COLO829 (cell line): ENCODE measurements at regions not wholly inside any gene's neighbourhood (a gene's known extent, or its start where the extent isn't known, plus 50 kb on each side); places are given as distances from the start of the nearest gene placed in this dataset.

Source experiments
- DNase-seq: peaks from one replicate; pipeline ENCODE4 v3.0.0; 2012; ENCODE audit warnings: low spot score

GRCh38 chr2:128983094-128983493 lies 664.4 kb upstream of the HS6ST1 start:
- no peak for DNase-seq

GRCh38 chr2:128984081-128984480 lies 665.4 kb upstream of the HS6ST1 start:
- no peak for DNase-seq

DNA sequence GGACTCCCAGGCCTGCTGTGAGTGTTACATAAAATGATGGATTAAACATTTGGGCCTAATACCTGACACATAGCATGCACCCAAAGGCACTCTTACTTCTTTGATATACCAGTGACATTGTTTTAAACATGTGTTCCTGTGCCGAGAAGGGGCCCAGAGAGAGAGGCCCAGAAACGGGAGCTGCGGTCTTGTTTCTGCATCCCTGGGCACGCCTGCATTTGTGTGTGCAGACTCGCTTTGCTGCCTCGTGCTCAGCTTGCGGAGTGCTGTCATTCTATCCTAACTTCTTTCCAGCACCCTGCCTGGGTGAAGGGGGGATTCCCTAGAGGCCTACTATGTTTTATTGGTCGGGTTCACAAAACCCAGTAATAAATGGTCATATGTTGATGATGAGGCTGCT lies 666.2 kb upstream of the HS6ST1 start:
- DNase-seq: no peak

- no peak for DNase-seq
Observed at GRCh38 chr2:128986026-128986715, 667.5 kb upstream of the HS6ST1 start.

DNA sequence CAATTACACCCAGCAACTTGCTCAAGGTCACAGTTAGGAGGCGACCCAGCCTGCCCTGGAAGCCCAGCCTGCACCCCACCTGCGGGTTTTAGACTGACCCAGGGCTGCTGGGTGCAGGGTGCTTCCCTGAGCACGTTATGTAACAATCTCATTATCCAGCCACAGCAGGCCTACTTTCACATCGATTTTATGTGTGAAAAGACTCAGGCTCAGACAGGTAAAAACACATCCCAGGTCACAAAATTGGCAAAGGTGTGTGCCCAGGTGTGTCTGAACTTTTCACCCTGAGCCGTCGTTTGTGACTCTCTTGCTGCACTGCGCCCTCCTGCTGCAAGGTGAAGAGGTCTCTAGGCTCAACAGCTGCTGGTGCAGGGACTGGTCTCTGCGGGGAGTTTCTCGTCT lies 668.2 kb upstream of the HS6ST1 start:
- no peak for DNase-seq

GRCh38 chr2:128988326-128988725 lies 669.7 kb upstream of the HS6ST1 start:
- DNase-seq: no peak

DNA sequence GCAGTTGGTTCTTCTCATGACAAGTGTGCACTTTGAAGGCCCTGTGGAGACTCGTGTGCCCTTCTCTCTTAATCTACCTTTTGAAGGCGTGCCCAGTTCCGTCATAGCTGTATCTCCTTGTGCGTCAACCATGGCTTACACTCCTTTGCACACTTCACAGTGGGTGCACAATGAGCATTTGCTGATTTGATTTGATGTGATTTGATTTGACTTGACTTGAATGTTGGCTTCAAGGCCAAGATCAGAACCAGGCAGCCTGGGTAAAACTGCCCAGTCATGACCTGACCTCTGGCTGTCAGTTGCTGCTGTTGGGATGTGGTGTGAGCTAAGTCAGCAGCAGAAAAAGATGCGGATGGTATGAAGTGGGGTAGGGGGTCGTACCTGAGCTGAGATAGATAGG lies 670.3 kb upstream of the HS6ST1 start:
- DNase-seq: no peak

DNA sequence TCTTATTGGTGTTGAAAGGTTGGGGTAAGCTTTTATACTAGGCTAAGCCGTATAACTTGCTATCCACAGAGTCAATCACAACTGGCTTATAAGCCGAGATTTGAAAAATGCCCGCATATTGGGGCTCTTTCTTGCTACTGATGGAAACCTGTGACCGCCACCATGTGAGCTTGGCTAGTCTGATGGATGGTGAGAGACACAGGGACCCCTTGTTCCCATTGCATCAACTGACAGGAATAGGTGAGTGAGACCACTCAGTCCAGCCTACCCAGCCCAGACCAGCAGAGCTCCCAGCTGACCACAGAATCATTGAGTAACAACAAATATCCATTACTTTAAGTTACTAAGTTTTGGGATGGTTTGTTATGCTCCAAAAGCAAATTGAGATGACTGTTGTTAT lies 676.4 kb upstream of the HS6ST1 start:
- no peak for DNase-seq

DNA sequence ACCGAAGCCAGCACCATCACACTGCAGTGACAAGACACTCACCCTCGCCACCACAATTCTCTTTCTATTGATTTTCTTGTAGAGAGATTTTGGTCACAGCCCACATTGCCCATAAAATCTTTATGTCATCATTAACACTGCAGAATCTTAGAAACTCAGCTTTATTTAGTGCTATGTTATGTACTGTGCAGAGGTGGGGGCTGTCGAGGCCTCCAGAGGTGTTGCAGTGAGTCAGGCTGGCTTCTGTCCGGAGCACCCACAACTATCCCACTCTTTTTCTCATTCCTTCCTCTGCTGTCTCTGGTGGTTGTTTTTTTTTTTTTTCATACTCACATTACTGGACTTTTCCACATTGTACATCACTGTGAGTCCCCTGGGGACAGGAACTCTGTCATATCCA lies 677.4 kb upstream of the HS6ST1 start:
- no peak for DNase-seq

GRCh38 chr2:128997166-128997866 lies 678.6 kb upstream of the HS6ST1 start:
- no peak for DNase-seq

- DNase-seq: no peak
Observed at GRCh38 chr2:129001926-129002325, 683.3 kb upstream of the HS6ST1 start.

DNA sequence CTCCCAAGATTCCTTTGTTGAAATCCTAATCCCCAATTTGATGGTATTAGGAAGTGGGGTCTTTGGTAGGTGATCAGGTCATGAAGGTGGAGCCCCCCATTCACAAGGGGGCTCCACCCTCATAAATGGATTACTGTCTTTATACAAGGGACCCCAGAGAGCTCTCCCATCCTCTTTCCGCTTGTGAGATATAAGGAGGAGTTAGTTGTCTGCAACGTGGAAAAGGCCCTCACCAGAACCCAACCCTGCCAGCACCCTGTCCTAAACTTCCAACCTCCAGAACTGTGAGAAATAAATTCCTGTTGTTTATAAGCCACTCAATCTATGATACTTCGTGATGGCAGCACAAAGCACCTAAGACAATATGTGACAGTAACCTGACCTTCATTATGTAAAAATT lies 684.1 kb upstream of the HS6ST1 start:
- no peak for DNase-seq

- no peak for DNase-seq
Observed at GRCh38 chr2:129004485-129004884, 685.8 kb upstream of the HS6ST1 start.

- DNase-seq: no peak
Observed at GRCh38 chr2:129004940-129005490, 686.3 kb upstream of the HS6ST1 start.

DNA sequence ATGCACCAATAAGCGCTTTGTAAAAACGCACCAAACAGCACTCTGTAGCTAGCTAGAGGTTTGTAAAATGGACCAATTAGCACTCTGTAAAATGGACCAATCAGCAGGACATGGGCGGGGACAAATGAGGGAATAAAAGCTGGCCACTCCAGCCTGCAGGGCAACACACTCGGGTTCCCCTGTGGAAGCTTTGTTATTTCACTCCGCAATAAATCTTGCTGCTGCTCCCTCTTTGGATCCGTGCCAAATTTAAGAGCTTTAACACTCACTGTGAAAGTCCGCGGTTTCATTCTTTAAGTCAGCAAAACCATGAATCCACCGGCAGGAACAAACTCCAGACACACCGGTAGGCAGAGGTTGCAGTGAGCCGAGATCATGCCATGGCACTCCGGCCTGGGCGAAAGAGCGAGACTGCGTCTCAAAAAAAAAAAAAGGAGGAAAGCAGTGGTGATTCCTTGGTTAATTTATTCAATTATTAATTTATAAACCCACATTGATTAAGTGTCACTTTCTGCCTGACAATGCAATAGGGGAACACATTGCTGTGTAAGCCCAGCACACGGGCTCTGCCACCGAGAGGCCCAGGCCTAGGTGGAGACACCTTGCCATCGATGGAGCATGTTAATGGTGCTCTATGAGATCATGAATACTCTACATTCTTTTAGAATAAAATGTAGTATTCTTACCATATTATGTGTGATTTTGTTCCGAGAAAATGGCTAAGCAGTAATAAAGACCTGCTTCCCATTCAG lies 687.6 kb upstream of the HS6ST1 start:
- no peak for DNase-seq

DNA sequence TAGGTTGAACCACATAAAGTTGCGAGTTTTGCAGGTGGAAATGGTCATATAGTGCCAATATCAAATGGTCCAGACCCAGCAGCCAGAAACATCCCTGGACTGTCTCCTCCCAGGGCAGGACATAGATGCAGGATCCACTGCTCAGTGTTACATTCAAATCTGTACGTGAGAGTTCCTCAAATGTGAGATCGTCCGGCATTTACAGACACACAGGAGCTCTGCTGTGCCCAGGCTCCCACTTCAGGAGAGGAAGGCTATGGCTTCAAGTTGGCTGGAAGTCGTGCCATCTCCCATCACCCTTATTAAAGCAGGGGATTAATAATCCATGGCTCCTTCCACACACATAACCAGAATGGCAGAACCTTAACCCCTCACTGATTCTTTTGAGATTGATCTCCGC lies 688.2 kb upstream of the HS6ST1 start:
- DNase-seq: no peak

GRCh38 chr2:129008055-129008880 lies 689.6 kb upstream of the HS6ST1 start:
- no peak for DNase-seq

DNA sequence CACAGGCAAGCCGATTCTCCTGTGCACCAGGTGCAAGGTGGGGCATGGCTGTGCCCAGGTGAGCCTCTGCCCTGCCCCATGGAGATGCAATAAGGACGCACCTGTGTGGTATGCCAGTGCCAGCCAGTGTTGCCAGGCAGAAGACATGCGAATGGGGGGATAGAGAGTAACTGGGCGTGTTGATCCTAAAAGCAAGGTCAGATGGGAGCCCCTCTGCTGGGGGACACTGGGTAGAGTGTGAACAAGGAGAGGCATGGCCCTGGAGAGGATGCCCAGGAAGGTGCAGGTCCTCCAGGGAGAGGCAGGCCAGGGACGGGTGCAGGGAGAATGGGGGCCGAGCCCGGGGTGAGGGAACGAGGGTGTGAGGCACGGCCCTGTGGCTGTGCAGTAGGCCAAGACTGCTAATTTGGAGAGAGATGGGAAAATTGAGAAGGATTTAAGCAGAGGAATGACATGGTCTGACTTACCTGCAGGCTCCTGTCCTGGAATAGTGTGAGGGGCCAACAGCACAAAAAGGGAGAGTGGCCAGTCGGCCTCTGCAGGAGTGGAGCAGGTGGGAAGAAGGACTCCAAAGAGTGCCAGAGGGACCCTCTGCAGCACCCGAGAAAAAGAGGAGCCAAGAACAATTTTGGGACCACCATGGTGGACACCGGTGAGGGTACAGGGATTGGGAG lies 690.4 kb upstream of the HS6ST1 start:
- no peak for DNase-seq

DNA sequence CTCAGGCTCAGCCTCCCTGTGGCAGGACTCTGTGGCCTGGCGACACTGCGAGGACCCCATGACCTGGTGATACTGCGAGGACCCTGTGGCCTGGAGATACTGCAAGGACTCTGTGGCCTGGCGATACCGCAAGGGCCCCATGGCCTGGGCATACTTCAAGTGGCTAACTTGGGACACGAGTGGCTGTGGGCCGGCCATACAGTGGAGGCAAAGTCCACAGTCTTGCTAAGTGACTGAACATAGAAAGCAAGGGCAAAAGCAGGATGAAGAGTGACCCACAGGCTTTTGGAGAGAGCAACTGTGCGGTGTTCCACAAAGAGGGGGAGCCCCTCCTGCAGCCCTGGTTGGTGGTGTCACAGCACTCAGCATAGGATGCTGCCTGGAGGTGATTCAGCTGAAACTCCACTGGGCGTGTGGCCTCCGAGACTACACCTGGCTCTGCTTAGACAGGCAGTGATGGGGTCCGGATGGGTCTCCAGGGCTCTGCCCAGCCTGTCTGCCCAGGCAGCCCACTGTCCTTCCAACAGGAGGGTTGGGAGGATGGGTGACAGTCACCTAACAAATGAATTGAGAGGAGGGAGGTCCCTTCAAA lies 691.0 kb upstream of the HS6ST1 start:
- DNase-seq: no peak

DNA sequence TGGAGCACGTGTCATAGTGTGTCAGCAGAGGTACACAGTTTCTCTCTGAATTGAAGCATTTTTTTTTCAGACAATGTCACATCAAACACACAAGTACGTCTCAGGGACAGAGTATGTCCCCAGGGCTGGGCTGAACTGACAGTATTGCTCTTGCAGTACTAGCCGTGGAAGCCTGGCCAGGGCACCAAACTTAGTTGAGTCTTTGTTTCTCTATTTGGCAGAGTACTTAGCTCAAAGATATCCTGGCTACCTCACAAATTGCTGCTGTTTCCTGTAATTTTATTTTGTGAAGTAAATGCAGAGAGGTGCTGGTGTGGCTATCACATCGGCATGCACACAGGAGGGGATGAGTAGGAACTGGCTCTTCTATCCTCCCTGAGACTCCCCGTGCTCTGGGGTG lies 691.6 kb upstream of the HS6ST1 start:
- DNase-seq: no peak

GRCh38 chr2:129011466-129012061 lies 692.9 kb upstream of the HS6ST1 start:
- no peak for DNase-seq
